DND-41 (cell line): ENCODE measurements at regions not wholly inside any gene's neighbourhood (a gene's known extent, or its start where the extent isn't known, plus 50 kb on each side); places are given as distances from the start of the nearest gene placed in this dataset.

Experiments
- ATAC-seq: fragments of 200-7000 bp; cut with Tn5 transposase; 3 replicates; pipeline ENCODE4 v1.9.1; 2021; ENCODE audit warnings: low read depth; ENCODE audit not compliant: insufficient read depth
- DNase-seq: peaks from one replicate; pipeline ENCODE4 v3.0.0-alpha.2; 2020
- H2AFZ ChIP-seq: 2 replicates; pipeline ENCODE4 v1.6.0; 2012; ENCODE audit warnings: low read depth, low read length
- H3K27ac ChIP-seq: 2 replicates; pipeline ENCODE4 v1.5.1; 2012; ENCODE audit warnings: low read length, inconsistent platforms
- H3K27me3 ChIP-seq: fragments of 200-600 bp; sonication (generic); 2 replicates; pipeline ENCODE4 v1.6.0; 2012; ENCODE audit warnings: low read length, mild to moderate bottlenecking, inconsistent platforms; ENCODE audit not compliant: insufficient read depth, poor library complexity
- H3K36me3 ChIP-seq: 2 replicates; pipeline ENCODE4 v1.5.1; 2012; ENCODE audit warnings: low read length, inconsistent platforms; ENCODE audit not compliant: insufficient read depth
- H3K4me1 ChIP-seq: 2 replicates; pipeline ENCODE4 v1.5.1; 2012; ENCODE audit warnings: mild to moderate bottlenecking, low read length; ENCODE audit not compliant: insufficient read depth
- H3K4me2 ChIP-seq: 2 replicates; pipeline ENCODE4 v1.6.0; 2012; ENCODE audit warnings: mild to moderate bottlenecking, moderate library complexity, low read length, inconsistent platforms; ENCODE audit not compliant: insufficient read depth
- H3K4me3 ChIP-seq, 2 experiments: fragments of 200-600 bp in 1 of 2; shearing (Covaris generic) in 1 of 2; 2 replicates each; pipeline ENCODE4 v1.5.1; 2012 to 2016; ENCODE audit warnings: inconsistent platforms in 2 of 2, low read length in 2 of 2, mild to moderate bottlenecking in 2 of 2, low read depth in 1 of 2, moderate library complexity in 1 of 2
- H3K79me2 ChIP-seq: 2 replicates; pipeline ENCODE4 v1.6.0; 2012; ENCODE audit warnings: low read length, inconsistent platforms; ENCODE audit not compliant: insufficient read depth
- H3K9ac ChIP-seq: 2 replicates; pipeline ENCODE4 v1.6.0; 2012; ENCODE audit warnings: low read depth, mild to moderate bottlenecking, inconsistent platforms, low read length, moderate library complexity
- H3K9me3 ChIP-seq: 2 replicates; pipeline ENCODE4 v1.5.1; 2012; ENCODE audit warnings: low read length, moderate library complexity, mild to moderate bottlenecking, inconsistent platforms; ENCODE audit not compliant: insufficient read depth, severe bottlenecking
- H4K20me1 ChIP-seq: 2 replicates; pipeline ENCODE4 v1.6.0; 2012; ENCODE audit warnings: low read length; ENCODE audit not compliant: insufficient read depth
- EZH2 ChIP-seq: IDR thresholded peaks from 3 replicates; pipeline ENCODE4 v1.6.1; 2012; ENCODE audit warnings: borderline replicate concordance, low read depth, mild to moderate bottlenecking, moderate library complexity, low read length, inconsistent platforms; ENCODE audit not compliant: severe bottlenecking
- TF ChIP-seq, protein P1 (sequence below): IDR thresholded peaks from 2 replicates; pipeline ENCODE4 v1.5.1; 2012; ENCODE audit warnings: borderline replicate concordance, low read length, moderate library complexity, mild to moderate bottlenecking; ENCODE audit not compliant: poor library complexity, severe bottlenecking; ENCODE audit errors: extremely low read depth

DNA sequence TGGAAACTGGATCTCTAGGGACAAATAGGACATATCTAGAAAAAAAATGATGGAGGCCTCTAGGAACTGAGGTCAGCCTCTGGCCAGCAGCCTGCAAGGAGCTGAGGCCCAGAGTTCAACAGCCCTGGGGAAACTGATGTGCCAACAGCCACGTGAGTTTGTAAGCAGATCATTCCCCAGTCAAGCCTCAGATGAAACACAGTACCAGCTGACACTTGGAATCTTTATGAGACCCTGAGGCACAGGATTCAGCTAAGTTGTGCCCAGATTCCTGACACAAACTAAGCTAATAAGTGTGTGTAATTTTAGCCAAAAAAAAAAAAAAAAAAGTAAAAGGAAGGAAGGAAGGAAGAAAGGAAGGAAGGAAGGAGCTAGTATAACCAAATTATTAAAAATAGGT, 1059.8 kb upstream of the MAP3K7 start:
- H4K20me1 ChIP-seq: no peaks in the 10 kb centered on the region
- H2AFZ ChIP-seq: no peak overlapping the region
- no peaks in the 10 kb centered on the region for H3K36me3 ChIP-seq
- no peak for TF ChIP-seq EZH2
- TF ChIP-seq, protein P1, sequence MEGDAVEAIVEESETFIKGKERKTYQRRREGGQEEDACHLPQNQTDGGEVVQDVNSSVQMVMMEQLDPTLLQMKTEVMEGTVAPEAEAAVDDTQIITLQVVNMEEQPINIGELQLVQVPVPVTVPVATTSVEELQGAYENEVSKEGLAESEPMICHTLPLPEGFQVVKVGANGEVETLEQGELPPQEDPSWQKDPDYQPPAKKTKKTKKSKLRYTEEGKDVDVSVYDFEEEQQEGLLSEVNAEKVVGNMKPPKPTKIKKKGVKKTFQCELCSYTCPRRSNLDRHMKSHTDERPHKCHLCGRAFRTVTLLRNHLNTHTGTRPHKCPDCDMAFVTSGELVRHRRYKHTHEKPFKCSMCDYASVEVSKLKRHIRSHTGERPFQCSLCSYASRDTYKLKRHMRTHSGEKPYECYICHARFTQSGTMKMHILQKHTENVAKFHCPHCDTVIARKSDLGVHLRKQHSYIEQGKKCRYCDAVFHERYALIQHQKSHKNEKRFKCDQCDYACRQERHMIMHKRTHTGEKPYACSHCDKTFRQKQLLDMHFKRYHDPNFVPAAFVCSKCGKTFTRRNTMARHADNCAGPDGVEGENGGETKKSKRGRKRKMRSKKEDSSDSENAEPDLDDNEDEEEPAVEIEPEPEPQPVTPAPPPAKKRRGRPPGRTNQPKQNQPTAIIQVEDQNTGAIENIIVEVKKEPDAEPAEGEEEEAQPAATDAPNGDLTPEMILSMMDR: no peak
- no peaks in the 10 kb centered on the region for H3K79me2 ChIP-seq
- H3K27ac ChIP-seq: no peak overlapping the region
- no peak overlapping the region for H3K4me2 ChIP-seq
- H3K27me3 ChIP-seq: no peaks in the 10 kb centered on the region
- H3K9ac ChIP-seq: no peak overlapping the region
- no peaks in the 10 kb centered on the region for H3K4me1 ChIP-seq
- DNase-seq: no peak
- no peaks in the 10 kb centered on the region for H3K9me3 ChIP-seq
- ATAC-seq: no peak
- no peak overlapping the region for H3K4me3 ChIP-seq

DNA sequence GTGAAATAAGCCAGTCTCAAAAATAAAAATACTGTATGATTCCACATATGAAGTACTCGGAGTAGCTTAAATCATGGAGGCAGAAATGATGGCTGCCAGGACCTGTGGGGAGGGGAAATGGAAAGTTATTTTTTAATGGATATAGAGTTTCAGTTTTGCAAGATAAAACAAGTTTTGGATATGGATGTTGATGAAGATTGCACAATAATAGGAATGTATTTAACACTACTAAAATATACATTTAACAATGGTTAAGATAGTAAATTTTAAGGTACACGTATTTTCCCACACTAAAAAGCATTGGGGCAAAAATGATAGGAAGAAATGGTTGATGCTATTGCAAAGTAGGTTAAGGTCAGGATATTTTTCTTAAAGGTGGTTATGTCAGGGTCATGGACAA, 1058.9 kb upstream of the MAP3K7 start:
- no peaks in the 10 kb centered on the region for H3K9me3 ChIP-seq
- H3K79me2 ChIP-seq: no peaks in the 10 kb centered on the region
- no peak overlapping the region for H3K9ac ChIP-seq
- H2AFZ ChIP-seq: no peak overlapping the region
- H3K36me3 ChIP-seq: no peaks in the 10 kb centered on the region
- no peak overlapping the region for H3K4me3 ChIP-seq
- H3K27me3 ChIP-seq: no peaks in the 10 kb centered on the region
- no peak overlapping the region for H3K27ac ChIP-seq
- TF ChIP-seq, protein P1: no peak
- no peak for TF ChIP-seq EZH2
- ATAC-seq (no peak), DNase-seq (no peak)
- no peaks in the 10 kb centered on the region for H4K20me1 ChIP-seq
- H3K4me1 ChIP-seq: no peaks in the 10 kb centered on the region
- H3K4me2 ChIP-seq: no peak overlapping the region

DNA sequence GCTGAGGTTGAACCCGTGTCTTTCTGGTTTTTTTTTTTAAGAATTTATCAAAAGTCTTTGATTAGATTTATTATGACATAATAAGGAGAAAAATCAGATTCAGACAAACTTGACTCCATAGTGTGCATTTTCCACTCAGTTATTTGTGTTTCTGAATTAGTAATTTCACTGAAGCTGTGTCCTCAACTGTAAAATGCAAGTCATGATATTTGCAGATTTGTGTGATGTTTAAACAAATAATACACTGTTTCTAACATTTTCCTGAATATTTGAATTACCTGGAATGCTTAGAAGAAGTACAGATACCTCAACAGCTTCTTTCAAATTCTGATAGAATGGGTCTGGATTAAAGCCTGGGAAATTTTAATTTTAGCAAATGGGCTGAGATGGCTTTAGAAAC, 1050.3 kb upstream of the MAP3K7 start:
- Histone ChIP-seq H2AFZ (no peak overlapping the region), H3K27ac (no peak overlapping the region), H3K9ac (no peak overlapping the region), H3K36me3 (no peaks in the 10 kb centered on the region), H4K20me1 (no peaks in the 10 kb centered on the region), H3K9me3 (no peaks in the 10 kb centered on the region), H3K4me3 (no peak overlapping the region), H3K4me2 (no peak overlapping the region), H3K27me3 (no peaks in the 10 kb centered on the region), H3K79me2 (no peaks in the 10 kb centered on the region), H3K4me1 (no peaks in the 10 kb centered on the region)
- no peak for ATAC-seq
- DNase-seq: no peak
- TF ChIP-seq, protein P1: no peak
- TF ChIP-seq EZH2: no peak

DNA sequence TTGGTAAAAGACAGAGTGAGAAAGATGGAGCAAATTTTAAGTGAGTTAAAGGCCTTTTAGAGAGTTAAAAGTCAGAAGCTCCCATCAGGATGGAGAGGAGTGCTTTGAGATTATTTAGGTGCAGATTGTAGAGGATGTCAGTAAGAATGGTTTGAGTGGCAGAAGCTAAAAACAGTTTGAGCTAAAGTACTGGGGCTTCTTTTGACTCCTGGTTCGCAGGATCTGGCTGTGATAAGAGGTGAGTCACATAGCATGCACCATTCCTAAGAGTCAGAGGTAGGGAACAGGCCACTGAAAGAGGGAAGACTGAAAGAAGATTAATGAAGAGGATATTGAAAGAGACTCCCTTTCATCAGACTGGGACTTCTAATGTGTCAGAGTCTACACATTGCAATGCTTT, 1047.9 kb upstream of the MAP3K7 start:
- Histone ChIP-seq H3K27me3 (no peaks in the 10 kb centered on the region), H3K79me2 (no peaks in the 10 kb centered on the region), H2AFZ (no peak overlapping the region), H3K9me3 (no peaks in the 10 kb centered on the region), H3K4me2 (no peak overlapping the region), H3K27ac (no peak overlapping the region), H3K9ac (no peak overlapping the region), H3K4me1 (no peaks in the 10 kb centered on the region), H3K4me3 (no peak overlapping the region), H3K36me3 (no peaks in the 10 kb centered on the region), H4K20me1 (no peaks in the 10 kb centered on the region)
- ATAC-seq: no peak
- DNase-seq: no peak
- TF ChIP-seq, protein P1: no peak
- no peak for TF ChIP-seq EZH2
